ENCODE measurements at regions not wholly inside any gene's neighbourhood (a gene's known extent, or its start where the extent isn't known, plus 50 kb on each side); places are given as distances from the start of the nearest gene placed in this dataset.
"Not testable (repeated sequence)": the region's sequence is repeated elsewhere in the genome, so short reads cannot be mapped to it uniquely, and the experiment has no call there.

GRCh38 chr1:164087906-164088453, 471.0 kb upstream of the PBX1 start:
- DNase-seq (ENCODE audit: low spot score) = no peak
- Mint-ChIP-seq H3K27ac (no peak overlapping the region), H3K36me3 (ENCODE audit: low read depth) (no peaks in the 10 kb centered on the region), H3K4me3 (no peak overlapping the region), H3K9me3 (peaks cover 25% of the 10 kb centered on the region), H3K4me1 (ENCODE audit: low read depth) (no peaks in the 10 kb centered on the region), H3K27me3 (ENCODE audit: low read depth) (no peaks in the 10 kb centered on the region)

GRCh38 chr1:164092603-164093353, 466.2 kb upstream of the PBX1 start:
- H3K36me3 Mint-ChIP-seq (ENCODE audit: low read depth) = no peaks in the 10 kb centered on the region
- H3K4me3 Mint-ChIP-seq = no peak overlapping the region
- peaks cover 28% of the 10 kb centered on the region for H3K9me3 Mint-ChIP-seq
- no peak for DNase-seq (ENCODE audit: low spot score)
- no peak overlapping the region for H3K27ac Mint-ChIP-seq
- no peaks in the 10 kb centered on the region for H3K27me3 Mint-ChIP-seq (ENCODE audit: low read depth)
- H3K4me1 Mint-ChIP-seq (ENCODE audit: low read depth) = no peaks in the 10 kb centered on the region

DNA sequence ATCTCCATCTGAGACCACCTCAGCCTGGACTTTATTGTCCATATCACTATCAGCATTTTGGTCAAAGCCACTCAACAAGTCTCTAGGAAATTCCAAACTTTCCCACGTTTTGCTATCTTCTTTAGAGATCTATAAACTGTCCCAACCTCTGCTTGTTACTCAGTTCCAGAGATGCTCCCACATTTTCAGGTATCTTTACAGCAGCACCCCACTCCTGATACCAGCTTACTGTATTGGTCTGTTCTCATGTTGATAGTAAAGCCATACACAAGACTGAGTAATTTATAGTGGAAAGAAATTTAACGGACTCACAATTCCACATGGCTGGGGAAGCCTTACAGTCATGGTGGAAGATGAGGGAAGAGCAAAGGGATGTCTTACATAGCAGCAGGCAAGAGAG, 465.4 kb upstream of the PBX1 start:
- Mint-ChIP-seq H3K4me1 (ENCODE audit: low read depth) (no peaks in the 10 kb centered on the region), H3K4me3 (no peak overlapping the region), H3K36me3 (ENCODE audit: low read depth) (no peaks in the 10 kb centered on the region), H3K27ac (no peak overlapping the region), H3K27me3 (ENCODE audit: low read depth) (no peaks in the 10 kb centered on the region), H3K9me3 (peaks cover 23% of the 10 kb centered on the region)
- no peak for DNase-seq (ENCODE audit: low spot score)

GRCh38 chr1:164101802-164102201, 457.2 kb upstream of the PBX1 start:
- Mint-ChIP-seq H3K27me3 (ENCODE audit: low read depth) (no peaks in the 10 kb centered on the region), H3K27ac (no peak overlapping the region), H3K36me3 (ENCODE audit: low read depth) (no peaks in the 10 kb centered on the region), H3K9me3 (no peaks in the 10 kb centered on the region), H3K4me1 (ENCODE audit: low read depth) (no peaks in the 10 kb centered on the region), H3K4me3 (no peak overlapping the region)
- DNase-seq (ENCODE audit: low spot score) = no peak

DNA sequence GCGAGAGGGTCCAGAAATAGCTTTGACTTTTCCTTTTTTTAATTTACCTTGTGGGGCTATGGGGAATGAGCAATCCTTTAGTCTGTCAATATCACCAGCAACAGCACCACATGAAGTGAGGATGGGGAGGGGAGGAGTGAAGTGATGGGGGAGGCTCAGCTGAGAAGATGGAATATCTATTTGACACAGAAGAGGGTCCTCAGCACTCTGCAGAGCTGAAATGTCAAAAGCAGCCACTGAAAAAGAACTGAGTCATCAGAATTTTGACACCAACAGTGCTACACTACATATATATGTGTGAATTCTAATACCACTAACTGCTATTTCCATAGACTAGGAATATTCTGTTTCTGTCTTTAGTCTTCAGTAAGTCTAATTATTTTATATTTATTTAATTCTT, 427.0 kb upstream of the PBX1 start:
- Mint-ChIP-seq H3K27me3 (ENCODE audit: low read depth) (no peaks in the 10 kb centered on the region), H3K4me1 (ENCODE audit: low read depth) (no peaks in the 10 kb centered on the region), H3K9me3 (peaks cover 20% of the 10 kb centered on the region), H3K4me3 (no peak overlapping the region), H3K27ac (no peak overlapping the region), H3K36me3 (ENCODE audit: low read depth) (no peaks in the 10 kb centered on the region)
- DNase-seq (ENCODE audit: low spot score) = no peak

- no peak overlapping the region for H3K4me3 Mint-ChIP-seq
- H3K36me3 Mint-ChIP-seq (ENCODE audit: low read depth) = no peaks in the 10 kb centered on the region
- H3K27ac Mint-ChIP-seq = no peak overlapping the region
- no peaks in the 10 kb centered on the region for H3K4me1 Mint-ChIP-seq (ENCODE audit: low read depth)
- peaks cover 33% of the 10 kb centered on the region for H3K9me3 Mint-ChIP-seq
- DNase-seq (ENCODE audit: low spot score) = no peak
- H3K27me3 Mint-ChIP-seq (ENCODE audit: low read depth) = no peaks in the 10 kb centered on the region
These were observed 421.6 kb upstream of the PBX1 start for GRCh38 chr1:164137273-164137925.

- Mint-ChIP-seq H3K36me3 (ENCODE audit: low read depth) (no peaks in the 10 kb centered on the region), H3K4me3 (no peak overlapping the region), H3K27me3 (ENCODE audit: low read depth) (no peaks in the 10 kb centered on the region), H3K4me1 (ENCODE audit: low read depth) (no peaks in the 10 kb centered on the region), H3K27ac (no peak overlapping the region), H3K9me3 (peaks cover 36% of the 10 kb centered on the region)
- DNase-seq (ENCODE audit: low spot score) = no peak
These were observed 417.2 kb upstream of the PBX1 start for GRCh38 chr1:164141797-164142196.

GRCh38 chr1:164154622-164155021, 404.4 kb upstream of the PBX1 start:
- Mint-ChIP-seq H3K36me3 (ENCODE audit: low read depth) (no peaks in the 10 kb centered on the region), H3K4me3 (no peak overlapping the region), H3K27me3 (ENCODE audit: low read depth) (no peaks in the 10 kb centered on the region), H3K4me1 (ENCODE audit: low read depth) (no peaks in the 10 kb centered on the region), H3K9me3 (peaks cover 40% of the 10 kb centered on the region), H3K27ac (no peak overlapping the region)
- DNase-seq (ENCODE audit: low spot score) = no peak

GRCh38 chr1:164155347-164155746, 403.6 kb upstream of the PBX1 start:
- DNase-seq (ENCODE audit: low spot score) = no peak
- Mint-ChIP-seq H3K4me3 (no peak overlapping the region), H3K4me1 (ENCODE audit: low read depth) (no peaks in the 10 kb centered on the region), H3K27me3 (ENCODE audit: low read depth) (no peaks in the 10 kb centered on the region), H3K27ac (no peak overlapping the region), H3K9me3 (peaks cover 40% of the 10 kb centered on the region), H3K36me3 (ENCODE audit: low read depth) (no peaks in the 10 kb centered on the region)

- H3K27me3 Mint-ChIP-seq (ENCODE audit: low read depth) = no peaks in the 10 kb centered on the region
- H3K9me3 Mint-ChIP-seq = peaks cover 31% of the 10 kb centered on the region
- H3K27ac Mint-ChIP-seq = no peak overlapping the region
- no peak overlapping the region for H3K4me3 Mint-ChIP-seq
- H3K4me1 Mint-ChIP-seq (ENCODE audit: low read depth) = no peaks in the 10 kb centered on the region
- no peak for DNase-seq (ENCODE audit: low spot score)
- H3K36me3 Mint-ChIP-seq (ENCODE audit: low read depth) = no peaks in the 10 kb centered on the region
These were observed 395.6 kb upstream of the PBX1 start for GRCh38 chr1:164163289-164163849.

DNA sequence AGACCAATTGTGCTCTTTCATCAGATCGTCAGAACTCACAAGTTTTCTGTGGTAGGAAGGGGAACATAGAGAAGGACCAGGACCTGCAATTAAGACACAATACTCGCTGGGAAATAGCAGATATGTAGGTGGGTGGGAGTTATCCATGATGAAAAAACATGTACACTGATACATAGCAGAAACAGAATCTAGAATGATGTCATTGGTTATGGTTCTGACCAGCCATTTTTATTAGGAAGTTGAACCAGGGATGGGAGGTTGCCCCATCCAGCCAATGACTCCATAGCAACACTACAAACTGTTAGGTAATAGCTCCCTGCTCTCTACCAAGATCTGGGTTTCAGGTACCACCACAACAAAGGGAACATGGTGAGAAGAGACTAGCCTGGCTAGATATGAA, 393.5 kb upstream of the PBX1 start:
- H3K27ac Mint-ChIP-seq = no peak overlapping the region
- no peak for DNase-seq (ENCODE audit: low spot score)
- H3K27me3 Mint-ChIP-seq (ENCODE audit: low read depth) = no peaks in the 10 kb centered on the region
- H3K9me3 Mint-ChIP-seq = peaks cover 45% of the 10 kb centered on the region
- H3K4me1 Mint-ChIP-seq (ENCODE audit: low read depth) = no peaks in the 10 kb centered on the region
- no peaks in the 10 kb centered on the region for H3K36me3 Mint-ChIP-seq (ENCODE audit: low read depth)
- H3K4me3 Mint-ChIP-seq = no peak overlapping the region

DNA sequence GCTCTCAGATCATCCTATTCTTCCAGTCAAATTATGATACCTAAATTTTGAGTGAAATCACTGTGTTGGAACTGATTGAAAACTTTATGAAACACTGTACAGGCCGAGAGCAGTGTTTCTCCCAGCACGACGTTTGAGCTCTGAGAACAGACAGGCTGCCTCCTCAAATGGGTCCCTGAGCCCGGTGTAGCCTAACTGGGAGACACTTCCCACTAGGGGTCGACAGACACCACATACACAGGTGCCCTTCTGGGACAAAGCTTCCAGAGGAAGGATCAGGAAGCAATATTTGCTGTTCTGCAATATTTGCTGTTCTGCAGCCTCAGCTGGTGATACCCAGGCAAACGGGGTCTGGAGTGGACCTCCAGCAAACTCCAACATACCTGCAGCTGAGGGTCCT, 392.5 kb upstream of the PBX1 start:
- not testable (repeated sequence) for DNase-seq (ENCODE audit: low spot score); H3K27ac Mint-ChIP-seq; H3K36me3 Mint-ChIP-seq (ENCODE audit: low read depth); H3K27me3 Mint-ChIP-seq (ENCODE audit: low read depth); H3K4me3 Mint-ChIP-seq; H3K4me1 Mint-ChIP-seq (ENCODE audit: low read depth)
- H3K9me3 Mint-ChIP-seq = peaks cover 37% of the 10 kb centered on the region

DNA sequence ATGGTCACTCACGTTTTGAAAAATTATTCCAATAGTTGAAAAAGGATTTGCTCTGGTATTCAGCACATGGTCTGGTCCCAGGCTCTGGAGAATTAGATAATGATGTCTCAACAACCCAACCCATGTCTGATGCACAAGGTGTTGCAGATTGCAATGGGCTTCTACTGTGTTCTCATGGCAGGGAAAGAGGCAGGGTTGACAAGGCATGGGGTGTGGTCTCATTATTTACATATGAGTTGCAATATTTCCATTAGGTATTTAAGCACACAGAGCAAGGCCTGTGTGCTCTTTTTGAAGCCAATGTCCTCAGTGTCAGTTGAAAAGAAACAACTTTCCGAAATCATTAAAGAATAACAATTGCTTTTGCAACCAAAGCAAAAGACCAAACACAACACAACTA, 381.9 kb upstream of the PBX1 start:
- Mint-ChIP-seq H3K9me3 (peaks cover 38% of the 10 kb centered on the region), H3K4me1 (ENCODE audit: low read depth) (no peaks in the 10 kb centered on the region), H3K27ac (no peak overlapping the region), H3K27me3 (ENCODE audit: low read depth) (no peaks in the 10 kb centered on the region), H3K4me3 (no peak overlapping the region), H3K36me3 (ENCODE audit: low read depth) (no peaks in the 10 kb centered on the region)
- no peak for DNase-seq (ENCODE audit: low spot score)

- H3K36me3 Mint-ChIP-seq (ENCODE audit: low read depth) = no peaks in the 10 kb centered on the region
- no peaks in the 10 kb centered on the region for H3K27me3 Mint-ChIP-seq (ENCODE audit: low read depth)
- no peaks in the 10 kb centered on the region for H3K4me1 Mint-ChIP-seq (ENCODE audit: low read depth)
- no peak overlapping the region for H3K27ac Mint-ChIP-seq
- H3K4me3 Mint-ChIP-seq = no peak overlapping the region
- peaks cover 27% of the 10 kb centered on the region for H3K9me3 Mint-ChIP-seq
- DNase-seq (ENCODE audit: low spot score) = no peak
These were observed 378.2 kb upstream of the PBX1 start for GRCh38 chr1:164180824-164181223.
